H1 (cell line): ENCODE measurements at regions not wholly inside any gene's neighbourhood (a gene's known extent, or its start where the extent isn't known, plus 50 kb on each side); places are given as distances from the start of the nearest gene placed in this dataset.

ENCODE experiments used
- HDAC2 ChIP-seq, 2 experiments: fragments of 300-600 bp in 1 of 2; sonication (generic) in 1 of 2; IDR thresholded peaks; 2 replicates each; pipeline ENCODE4 v1.6.1; 2011 to 2012; ENCODE audit warnings: low read depth in 2 of 2, low read length in 2 of 2, mild to moderate bottlenecking in 2 of 2, moderate library complexity in 2 of 2, borderline replicate concordance in 1 of 2, inconsistent platforms in 1 of 2

DNA sequence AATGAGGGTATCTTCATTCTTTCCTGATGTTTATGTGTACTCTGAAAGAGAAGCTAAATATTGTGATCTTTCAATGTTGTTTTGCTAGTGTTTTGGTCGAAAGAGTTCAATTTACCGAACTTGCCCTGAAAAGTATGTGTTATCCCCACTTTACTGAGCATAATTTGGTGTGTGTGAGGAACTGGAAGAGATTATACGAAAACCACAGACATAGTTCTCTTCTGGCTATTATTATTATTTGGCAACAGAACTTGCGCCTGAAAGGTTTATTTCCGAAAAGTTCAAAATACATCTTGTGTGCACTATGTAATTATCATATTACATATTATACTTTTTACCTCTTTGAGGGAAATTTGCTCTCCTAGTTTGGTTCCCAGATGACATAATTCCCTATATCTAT is 232.5 kb upstream of the INTU start (continued):
- no peak for TF ChIP-seq HDAC2 (IDR thresholded peaks at IDR 0.05; ENCODE audit: borderline replicate concordance in 1 of 2, low read depth in 2 of 2, low read length in 2 of 2)
